ENCODE measurements at regions not wholly inside any gene's neighbourhood (a gene's known extent, or its start where the extent isn't known, plus 50 kb on each side); places are given as distances from the start of the nearest gene placed in this dataset.
"Not testable (repeated sequence)": the region's sequence is repeated elsewhere in the genome, so short reads cannot be mapped to it uniquely, and the experiment has no call there.

DNA sequence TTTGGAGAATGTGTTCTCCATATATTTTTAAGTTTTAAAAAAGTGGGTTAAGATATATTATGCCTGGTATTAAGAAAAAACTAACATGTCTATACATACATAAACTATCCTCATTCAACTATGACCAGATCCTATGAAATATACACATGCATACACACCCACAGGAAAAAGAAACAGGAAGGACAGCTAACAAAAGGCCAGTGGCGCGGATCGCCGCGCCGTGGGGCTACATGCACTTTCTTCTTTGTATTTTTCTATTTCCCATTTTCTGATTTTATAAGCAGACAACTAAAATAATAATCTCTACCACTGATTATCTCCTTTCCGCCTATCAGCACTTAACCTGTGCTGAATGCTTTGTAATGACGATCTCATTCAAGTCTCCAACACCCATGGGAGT, 160.1 kb downstream of the OR4M2 start:
- Mint-ChIP-seq H3K4me1 (peaks cover 0 to 7% (median 0%) of the 10 kb centered on the region in 7 donors), H3K27me3 (peaks cover 3 to 13% (median 5%) of the 10 kb centered on the region in 5 donors), H3K9me3 (peaks cover 0 to 4% (median 0%) of the 10 kb centered on the region in 11 donors), H3K36me3 (peaks cover 0 to 4% (median 0%) of the 10 kb centered on the region in 5 donors), H3K4me3 (no peak overlapping the region), H3K27ac (no peak overlapping the region)
- Histone ChIP-seq H3K4me1 (ENCODE audit: control insufficient read depth in 2 of 2, insufficient read depth in 2 of 2, low read length in 2 of 2) (no peaks in the 10 kb centered on the region), H3K4me3 (ENCODE audit: low read length) (no peak overlapping the region), H3K27me3 (ENCODE audit: control insufficient read depth in 2 of 2, insufficient read depth in 2 of 2, low read length in 2 of 2) (peaks cover 0 to 7% of the 10 kb centered on the region in 2 donors), H3K36me3 (ENCODE audit: control insufficient read depth in 2 of 3, insufficient read depth in 3 of 3, low read length in 3 of 3) (no peaks in the 10 kb centered on the region), H3K27ac (ENCODE audit: low read depth, low read length) (no peak overlapping the region), H3K9me3 (ENCODE audit: control insufficient read depth in 2 of 3, low read length in 3 of 3) (no peaks in the 10 kb centered on the region)
- CTCF ChIA-PET, result no interaction called here
- intact Hi-C loops (cut with micrococcal nuclease), result no loop called here
- ATAC-seq, result no peak
- DNase-seq, result no peak
- POLR2A ChIA-PET, result no interaction called here

DNA sequence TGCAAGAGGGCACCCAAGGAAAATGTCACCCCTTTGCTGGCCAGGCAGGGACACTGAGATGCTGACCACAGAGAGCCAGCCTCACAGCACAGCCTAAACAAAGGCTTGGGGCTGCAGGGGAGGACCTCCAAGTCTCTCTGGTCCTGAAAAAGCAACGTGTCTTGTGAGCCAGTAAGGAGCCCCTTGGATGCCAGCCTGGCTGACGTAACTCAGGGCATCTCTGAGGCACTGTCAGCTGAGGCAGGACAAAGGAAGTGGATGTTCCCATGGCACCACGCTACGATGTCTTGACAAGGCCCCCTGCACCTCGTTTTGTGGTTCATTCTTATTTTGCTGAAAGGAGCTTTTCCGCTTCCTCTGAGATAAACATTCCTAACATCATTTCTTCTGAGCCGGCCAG, 160.7 kb downstream of the OR4M2 start:
- peaks cover 0 to 4% (median 0%) of the 10 kb centered on the region in 11 donors for H3K9me3 Mint-ChIP-seq
- intact Hi-C loops (cut with micrococcal nuclease), result no loop called here
- H3K36me3 Mint-ChIP-seq, result peaks cover 0 to 4% (median 0%) of the 10 kb centered on the region in 5 donors
- no peak for ATAC-seq
- H3K27me3 Mint-ChIP-seq, result peaks cover 3 to 13% (median 5%) of the 10 kb centered on the region in 5 donors
- Histone ChIP-seq H3K4me3 (ENCODE audit: low read length) (no peak overlapping the region), H3K36me3 (ENCODE audit: control insufficient read depth in 2 of 3, insufficient read depth in 3 of 3, low read length in 3 of 3) (no peaks in the 10 kb centered on the region), H3K4me1 (ENCODE audit: control insufficient read depth in 2 of 2, insufficient read depth in 2 of 2, low read length in 2 of 2) (no peaks in the 10 kb centered on the region), H3K27me3 (ENCODE audit: control insufficient read depth in 2 of 2, insufficient read depth in 2 of 2, low read length in 2 of 2) (peaks cover 0 to 7% of the 10 kb centered on the region in 2 donors), H3K9me3 (ENCODE audit: control insufficient read depth in 2 of 3, low read length in 3 of 3) (no peaks in the 10 kb centered on the region), H3K27ac (ENCODE audit: low read depth, low read length) (no peak overlapping the region)
- no peak for DNase-seq
- H3K4me1 Mint-ChIP-seq, result peaks cover 0 to 7% (median 0%) of the 10 kb centered on the region in 7 donors
- POLR2A ChIA-PET, result no interaction called here
- CTCF ChIA-PET, result no interaction called here
- H3K27ac Mint-ChIP-seq, result no peak overlapping the region
- no peak overlapping the region for H3K4me3 Mint-ChIP-seq

DNA sequence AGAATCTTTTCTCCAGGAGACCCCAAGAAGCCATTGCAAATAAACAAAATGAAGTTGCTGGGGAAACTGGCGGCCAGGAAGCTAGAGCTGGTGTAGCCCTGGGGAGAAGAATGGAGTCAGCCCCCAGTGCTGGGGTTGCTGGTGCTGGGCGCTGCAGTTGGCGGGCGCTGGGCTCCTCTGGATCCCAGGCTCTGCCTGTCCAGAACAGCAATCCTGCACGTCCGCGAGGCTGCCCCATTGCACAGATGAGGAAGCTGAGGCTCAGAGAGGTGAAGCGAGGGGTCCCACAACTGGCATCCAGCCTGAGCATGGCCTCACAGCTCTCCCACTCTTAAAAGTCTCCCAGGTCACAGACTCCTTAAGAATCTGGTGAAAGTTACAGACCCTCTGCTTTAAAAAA, 161.1 kb downstream of the OR4M2 start:
- no peak for ATAC-seq
- Mint-ChIP-seq H3K36me3 (peaks cover 0 to 9% (median 4%) of the 10 kb centered on the region in 5 donors), H3K27ac (no peak overlapping the region), H3K4me3 (no peak overlapping the region), H3K9me3 (peaks cover 0 to 5% (median 0%) of the 10 kb centered on the region in 11 donors), H3K27me3 (peaks cover 3 to 17% (median 8%) of the 10 kb centered on the region in 5 donors), H3K4me1 (peaks cover 0 to 7% (median 0%) of the 10 kb centered on the region in 7 donors)
- ChIA-PET POLR2A (no interaction called here), CTCF (no interaction called here)
- no peaks in the 10 kb centered on the region for H3K36me3 ChIP-seq (ENCODE audit: control insufficient read depth in 2 of 3, insufficient read depth in 3 of 3, low read length in 3 of 3)
- intact Hi-C loops (cut with micrococcal nuclease), result no loop called here
- H3K27ac ChIP-seq (ENCODE audit: low read depth, low read length), result no peak overlapping the region
- no peak overlapping the region for H3K4me3 ChIP-seq (ENCODE audit: low read length)
- no peaks in the 10 kb centered on the region for H3K9me3 ChIP-seq (ENCODE audit: control insufficient read depth in 2 of 3, low read length in 3 of 3)
- no peaks in the 10 kb centered on the region for H3K4me1 ChIP-seq (ENCODE audit: control insufficient read depth in 2 of 2, insufficient read depth in 2 of 2, low read length in 2 of 2)
- peaks cover 0 to 7% of the 10 kb centered on the region in 2 donors for H3K27me3 ChIP-seq (ENCODE audit: control insufficient read depth in 2 of 2, insufficient read depth in 2 of 2, low read length in 2 of 2)
- DNase-seq, result no peak

DNA sequence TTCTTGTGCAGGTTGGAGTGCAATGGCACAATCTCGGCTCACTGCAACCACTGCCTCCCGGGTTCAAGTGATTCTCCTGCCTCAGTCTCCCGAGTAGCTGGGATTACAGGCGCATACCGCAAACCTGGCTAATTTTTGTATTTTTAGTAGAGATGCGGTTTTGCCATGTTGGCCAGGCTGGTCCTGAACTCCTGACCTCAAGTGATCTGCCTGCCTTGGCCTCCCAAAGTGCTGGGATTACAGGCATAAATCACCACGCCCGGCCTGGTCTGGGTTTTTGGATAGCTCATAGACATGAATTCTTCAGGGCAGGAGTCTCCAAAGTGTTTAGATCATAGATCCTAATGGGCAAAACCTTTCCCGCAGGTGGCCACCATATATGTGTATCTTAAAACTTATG, 162.0 kb downstream of the OR4M2 start:
- H3K4me3 ChIP-seq (ENCODE audit: low read length); H3K27ac ChIP-seq (ENCODE audit: low read depth, low read length); H3K36me3 ChIP-seq (ENCODE audit: control insufficient read depth in 2 of 3, insufficient read depth in 3 of 3, low read length in 3 of 3); H3K9me3 ChIP-seq (ENCODE audit: control insufficient read depth in 2 of 3, low read length in 3 of 3); H3K36me3 Mint-ChIP-seq; H3K27ac Mint-ChIP-seq; H3K4me3 Mint-ChIP-seq; H3K4me1 Mint-ChIP-seq; DNase-seq; POLR2A ChIA-PET; H3K27me3 ChIP-seq (ENCODE audit: control insufficient read depth in 2 of 2, insufficient read depth in 2 of 2, low read length in 2 of 2); H3K9me3 Mint-ChIP-seq; intact Hi-C loops (cut with micrococcal nuclease); ATAC-seq; H3K4me1 ChIP-seq (ENCODE audit: control insufficient read depth in 2 of 2, insufficient read depth in 2 of 2, low read length in 2 of 2); CTCF ChIA-PET: not testable (repeated sequence)
- H3K27me3 Mint-ChIP-seq, result peaks cover 3 to 18% (median 8%) of the 10 kb centered on the region in 5 donors

DNA sequence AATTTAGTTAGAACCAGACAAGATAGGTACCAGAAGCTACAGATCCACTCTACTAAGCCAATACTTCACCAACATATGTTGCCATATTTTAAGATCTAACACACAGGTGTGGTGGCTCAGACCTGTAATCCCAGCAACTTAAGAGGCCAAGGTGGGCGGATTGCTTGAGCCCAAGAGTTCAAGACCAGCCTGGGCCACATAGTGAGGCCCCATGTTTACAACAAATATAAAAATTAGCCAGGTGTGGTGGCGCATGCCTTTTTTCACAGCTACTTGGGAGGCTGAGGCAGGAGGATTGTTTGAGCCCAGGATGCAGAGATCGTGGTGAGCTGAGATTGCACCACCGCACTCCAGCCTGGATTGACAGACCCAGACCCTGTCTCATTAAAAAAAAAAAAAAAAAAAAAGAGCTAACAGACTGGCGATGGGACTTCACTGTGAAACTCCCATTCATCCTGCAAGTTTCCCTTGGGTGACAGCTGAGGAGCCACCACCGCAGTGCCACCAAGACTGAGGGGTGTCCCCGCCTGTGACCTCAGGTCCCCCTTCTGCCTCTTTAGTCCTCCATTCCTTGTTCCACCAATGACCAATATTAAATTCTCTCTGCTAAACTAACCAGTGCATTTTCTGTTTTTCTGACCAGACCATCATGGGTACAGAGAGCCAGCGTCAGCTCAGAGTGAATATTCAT, 163.3 kb downstream of the OR4M2 start:
- Mint-ChIP-seq H3K4me1 (peaks cover 0 to 7% (median 0%) of the 10 kb centered on the region in 7 donors), H3K9me3 (peaks cover 0 to 4% (median 0%) of the 10 kb centered on the region in 11 donors), H3K36me3 (peaks cover 0 to 10% (median 5%) of the 10 kb centered on the region in 5 donors), H3K27ac (no peak overlapping the region), H3K27me3 (peaks cover 4 to 19% (median 11%) of the 10 kb centered on the region in 5 donors), H3K4me3 (no peak overlapping the region)
- H3K4me1 ChIP-seq (ENCODE audit: control insufficient read depth in 2 of 2, insufficient read depth in 2 of 2, low read length in 2 of 2), result no peaks in the 10 kb centered on the region
- H3K36me3 ChIP-seq (ENCODE audit: control insufficient read depth in 2 of 3, insufficient read depth in 3 of 3, low read length in 3 of 3), result no peaks in the 10 kb centered on the region
- H3K9me3 ChIP-seq (ENCODE audit: control insufficient read depth in 2 of 3, low read length in 3 of 3), result no peaks in the 10 kb centered on the region
- ChIA-PET POLR2A (no interaction called here), CTCF (no interaction called here)
- ATAC-seq, result no peak
- no peak for DNase-seq
- intact Hi-C loops (cut with micrococcal nuclease), result no loop called here
- no peak overlapping the region for H3K27ac ChIP-seq (ENCODE audit: low read depth, low read length)
- peaks cover 0 to 7% of the 10 kb centered on the region in 2 donors for H3K27me3 ChIP-seq (ENCODE audit: control insufficient read depth in 2 of 2, insufficient read depth in 2 of 2, low read length in 2 of 2)
- H3K4me3 ChIP-seq (ENCODE audit: low read length), result no peak overlapping the region

DNA sequence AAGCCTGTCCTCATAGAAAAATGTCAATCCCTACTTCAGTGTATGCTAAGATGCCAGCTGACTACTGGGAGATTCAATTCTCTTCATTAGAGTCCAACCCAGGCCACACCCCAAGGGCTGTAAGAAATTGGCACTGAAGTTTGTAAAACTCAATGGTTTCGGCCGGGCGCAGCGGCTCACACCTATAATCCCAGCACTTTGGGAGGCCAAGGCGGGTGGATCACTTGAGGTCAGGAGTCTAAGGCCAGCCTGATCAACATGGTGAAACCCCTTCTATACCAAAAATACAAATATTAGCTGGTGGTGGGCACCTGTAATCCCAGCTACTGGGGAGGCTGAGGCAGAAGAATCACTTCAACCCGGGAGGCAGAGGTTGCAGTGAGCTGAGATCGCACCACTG, 169.2 kb downstream of the OR4M2 start:
- Mint-ChIP-seq H3K27me3 (peaks cover 11 to 29% (median 13%) of the 10 kb centered on the region in 5 donors), H3K4me1 (peaks cover 9 to 15% (median 10%) of the 10 kb centered on the region in 7 donors)
- H3K4me3 Mint-ChIP-seq; H3K27ac ChIP-seq (ENCODE audit: low read depth, low read length); DNase-seq; H3K9me3 ChIP-seq (ENCODE audit: control insufficient read depth in 2 of 3, low read length in 3 of 3); H3K9me3 Mint-ChIP-seq; ATAC-seq; intact Hi-C loops (cut with micrococcal nuclease); H3K27ac Mint-ChIP-seq; H3K36me3 Mint-ChIP-seq; POLR2A ChIA-PET; H3K4me3 ChIP-seq (ENCODE audit: low read length); CTCF ChIA-PET; H3K27me3 ChIP-seq (ENCODE audit: control insufficient read depth in 2 of 2, insufficient read depth in 2 of 2, low read length in 2 of 2); H3K36me3 ChIP-seq (ENCODE audit: control insufficient read depth in 2 of 3, insufficient read depth in 3 of 3, low read length in 3 of 3): not testable (repeated sequence)
- H3K4me1 ChIP-seq (ENCODE audit: control insufficient read depth in 2 of 2, insufficient read depth in 2 of 2, low read length in 2 of 2), result peaks cover 0 to 17% of the 10 kb centered on the region in 2 donors
